ENCODE measurements at regions not wholly inside any gene's neighbourhood (a gene's known extent, or its start where the extent isn't known, plus 50 kb on each side); places are given as distances from the start of the nearest gene placed in this dataset.
A peak's percentile ranks its signal among the peaks of the same experiment; 100 is the strongest.

DNA sequence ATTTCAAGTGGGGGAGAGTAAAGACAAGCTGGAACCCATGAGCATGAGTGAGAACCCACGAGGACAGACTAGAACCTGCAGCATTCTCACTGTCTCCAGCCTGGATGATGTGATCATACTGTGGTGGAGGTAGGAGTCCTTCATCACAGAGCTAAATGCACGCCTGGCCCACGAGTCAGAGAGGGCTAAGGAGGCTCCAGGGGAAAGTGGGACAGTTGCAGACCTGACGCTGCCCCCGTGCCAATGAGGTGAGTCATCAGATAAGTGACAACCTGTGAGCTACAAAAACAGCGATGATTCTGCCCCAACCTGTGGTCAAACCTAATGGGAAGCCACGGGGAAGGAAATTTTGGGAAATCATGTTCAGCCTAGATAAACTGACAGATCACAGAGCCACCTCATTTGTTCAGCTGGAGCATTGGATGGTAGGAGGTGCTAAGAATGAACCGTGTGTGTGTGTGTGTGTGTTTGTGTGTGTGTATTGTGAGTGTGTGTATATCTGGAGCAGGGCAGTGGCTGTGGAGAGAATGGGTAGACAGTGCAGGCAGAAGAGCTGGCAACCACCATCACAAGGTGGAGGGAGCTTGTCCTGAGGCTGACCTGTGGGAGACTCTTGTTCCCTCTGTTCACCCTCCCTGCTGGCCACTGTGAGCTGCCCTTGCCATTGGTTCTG is 131.8 kb downstream of the UTP18 start:
- Histone ChIP-seq H3K27me3 (ENCODE audit: control insufficient read depth, insufficient read depth, low read length) (no peaks in the 10 kb centered on the region), H3K4me2 (ENCODE audit: low read length) (no peak overlapping the region), H3K27ac (no peak overlapping the region), H2AFZ (no peak overlapping the region), H3K36me3 (ENCODE audit: control insufficient read depth, insufficient read depth, low read length) (no peaks in the 10 kb centered on the region), H3K79me2 (no peaks in the 10 kb centered on the region), H3K4me3 (ENCODE audit: low read depth, low read length) (no peak overlapping the region), H3K9me3 (ENCODE audit: control insufficient read depth, low read length) (no peaks in the 10 kb centered on the region), H3K9ac (no peak overlapping the region), H3K4me1 (no peaks in the 10 kb centered on the region)
- TF ChIP-seq, protein P1, sequence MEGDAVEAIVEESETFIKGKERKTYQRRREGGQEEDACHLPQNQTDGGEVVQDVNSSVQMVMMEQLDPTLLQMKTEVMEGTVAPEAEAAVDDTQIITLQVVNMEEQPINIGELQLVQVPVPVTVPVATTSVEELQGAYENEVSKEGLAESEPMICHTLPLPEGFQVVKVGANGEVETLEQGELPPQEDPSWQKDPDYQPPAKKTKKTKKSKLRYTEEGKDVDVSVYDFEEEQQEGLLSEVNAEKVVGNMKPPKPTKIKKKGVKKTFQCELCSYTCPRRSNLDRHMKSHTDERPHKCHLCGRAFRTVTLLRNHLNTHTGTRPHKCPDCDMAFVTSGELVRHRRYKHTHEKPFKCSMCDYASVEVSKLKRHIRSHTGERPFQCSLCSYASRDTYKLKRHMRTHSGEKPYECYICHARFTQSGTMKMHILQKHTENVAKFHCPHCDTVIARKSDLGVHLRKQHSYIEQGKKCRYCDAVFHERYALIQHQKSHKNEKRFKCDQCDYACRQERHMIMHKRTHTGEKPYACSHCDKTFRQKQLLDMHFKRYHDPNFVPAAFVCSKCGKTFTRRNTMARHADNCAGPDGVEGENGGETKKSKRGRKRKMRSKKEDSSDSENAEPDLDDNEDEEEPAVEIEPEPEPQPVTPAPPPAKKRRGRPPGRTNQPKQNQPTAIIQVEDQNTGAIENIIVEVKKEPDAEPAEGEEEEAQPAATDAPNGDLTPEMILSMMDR (IDR thresholded peaks at IDR 0.05): no peak

DNA sequence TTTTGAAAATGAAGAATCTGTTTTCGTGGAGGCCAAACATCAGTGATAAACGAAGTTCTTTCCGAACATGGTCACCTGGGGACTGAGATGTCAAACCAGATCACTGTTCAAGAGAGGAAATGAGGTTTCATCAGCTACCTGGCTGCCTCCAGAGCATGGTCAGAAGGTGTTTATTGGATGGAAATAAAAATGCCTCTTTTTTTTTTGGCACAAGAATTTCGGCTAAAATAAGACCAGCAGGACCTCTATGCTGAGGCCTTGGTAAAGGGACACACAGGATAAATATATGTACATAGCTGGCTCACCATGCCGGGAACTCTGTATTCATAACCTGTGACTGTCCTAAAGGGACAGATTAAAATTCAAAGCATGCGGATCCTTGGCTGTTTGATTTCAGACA is 135.3 kb downstream of the UTP18 start:
- no peaks in the 10 kb centered on the region for H3K79me2 ChIP-seq
- TF ChIP-seq, protein P1 (IDR thresholded peaks at IDR 0.05): no peak
- peaks cover 8% of the 10 kb centered on the region for H3K4me1 ChIP-seq
- H3K27me3 ChIP-seq (ENCODE audit: control insufficient read depth, insufficient read depth, low read length): no peaks in the 10 kb centered on the region
- no peak overlapping the region for H3K4me2 ChIP-seq (ENCODE audit: low read length)
- no peaks in the 10 kb centered on the region for H3K36me3 ChIP-seq (ENCODE audit: control insufficient read depth, insufficient read depth, low read length)
- no peak overlapping the region for H3K4me3 ChIP-seq (ENCODE audit: low read depth, low read length)
- H3K27ac ChIP-seq: no peak overlapping the region
- no peak overlapping the region for H3K9ac ChIP-seq
- no peak overlapping the region for H2AFZ ChIP-seq
- no peaks in the 10 kb centered on the region for H3K9me3 ChIP-seq (ENCODE audit: control insufficient read depth, low read length)

DNA sequence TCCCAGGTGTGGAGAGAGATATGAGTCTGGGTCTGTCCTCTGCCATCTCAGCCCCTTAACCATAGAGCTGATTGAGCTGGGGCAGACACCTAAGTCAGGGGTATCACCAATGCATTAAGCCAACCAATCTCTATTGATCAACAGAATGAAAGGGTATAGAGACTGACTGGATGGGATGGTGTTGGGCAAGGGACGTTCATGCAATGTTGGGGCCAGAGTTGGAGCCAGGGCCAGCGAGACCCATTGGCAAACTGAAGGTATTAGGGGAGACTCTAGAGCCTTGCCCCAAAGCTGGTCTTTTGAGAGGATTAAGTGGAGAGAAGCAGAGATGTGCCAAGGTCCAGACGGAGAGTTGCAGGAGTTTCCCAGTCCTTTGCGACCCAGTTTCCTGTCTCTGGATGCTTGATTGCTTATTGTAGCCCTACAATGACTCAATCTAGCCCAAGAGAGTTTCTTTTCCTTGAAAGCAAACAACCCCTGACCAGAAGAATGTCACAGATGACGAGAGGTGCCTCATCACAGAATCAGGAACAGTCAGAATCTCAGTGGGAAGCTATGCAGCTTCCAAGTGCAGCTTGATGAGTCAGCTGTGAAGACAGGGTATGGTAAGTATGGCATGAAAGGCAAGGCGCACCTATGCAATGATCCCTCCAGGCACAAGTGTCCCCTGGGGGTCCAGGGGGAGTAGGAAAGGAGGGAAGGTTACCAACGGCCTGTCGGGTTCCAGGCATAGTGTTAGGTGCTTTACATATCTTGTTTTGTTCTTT is 137.2 kb downstream of the UTP18 start:
- H3K4me1 ChIP-seq: peaks cover 8% of the 10 kb centered on the region
- TF ChIP-seq, protein P1 (IDR thresholded peaks at IDR 0.05): no peak
- no peaks in the 10 kb centered on the region for H3K27me3 ChIP-seq (ENCODE audit: control insufficient read depth, insufficient read depth, low read length)
- H3K9me3 ChIP-seq (ENCODE audit: control insufficient read depth, low read length): no peaks in the 10 kb centered on the region
- no peaks in the 10 kb centered on the region for H3K79me2 ChIP-seq
- peak overlapping the region; percentile 40 for H2AFZ ChIP-seq
- no peak overlapping the region for H3K4me3 ChIP-seq (ENCODE audit: low read depth, low read length)
- no peak overlapping the region for H3K9ac ChIP-seq
- no peak overlapping the region for H3K27ac ChIP-seq
- H3K36me3 ChIP-seq (ENCODE audit: control insufficient read depth, insufficient read depth, low read length): no peaks in the 10 kb centered on the region
- no peak overlapping the region for H3K4me2 ChIP-seq (ENCODE audit: low read length)

DNA sequence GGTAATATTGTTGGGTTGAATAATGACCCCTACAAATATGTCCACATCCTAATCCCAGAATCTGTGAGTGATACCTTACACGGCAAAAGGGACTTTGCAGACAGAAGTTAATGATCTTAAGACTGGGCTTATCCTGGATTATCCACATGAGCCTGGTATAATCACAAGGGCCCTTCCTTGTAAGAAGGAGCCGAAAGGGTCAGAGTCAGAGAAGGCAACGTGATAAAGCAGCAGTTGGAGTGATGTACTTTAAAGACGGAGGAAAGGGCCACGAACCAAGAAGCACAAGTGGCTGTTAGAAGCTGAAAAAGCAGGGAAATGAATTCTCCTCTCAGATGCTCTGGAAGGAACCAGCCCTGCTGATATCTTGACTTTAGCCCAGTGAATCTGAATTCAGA is 137.8 kb downstream of the UTP18 start:
- Histone ChIP-seq H3K4me1 (peaks cover 8% of the 10 kb centered on the region), H3K4me2 (ENCODE audit: low read length) (no peak overlapping the region), H3K9me3 (ENCODE audit: control insufficient read depth, low read length) (no peaks in the 10 kb centered on the region), H3K27ac (peak overlapping the region; percentile 46), H3K36me3 (ENCODE audit: control insufficient read depth, insufficient read depth, low read length) (no peaks in the 10 kb centered on the region), H3K9ac (no peak overlapping the region), H3K79me2 (no peaks in the 10 kb centered on the region), H3K4me3 (ENCODE audit: low read depth, low read length) (no peak overlapping the region), H3K27me3 (ENCODE audit: control insufficient read depth, insufficient read depth, low read length) (no peaks in the 10 kb centered on the region), H2AFZ (peak overlapping the region; percentile 48)
- TF ChIP-seq, protein P1 (IDR thresholded peaks at IDR 0.05): no peak

Data from parathyroid adenoma (tissue), 2 donors.